ENCODE measurements at regions not wholly inside any gene's neighbourhood (a gene's known extent, or its start where the extent isn't known, plus 50 kb on each side); places are given as distances from the start of the nearest gene placed in this dataset.

- TF ChIP-seq POLR2AphosphoS5 (IDR thresholded peaks at IDR 0.05; ENCODE audit: low read depth, low read length) (no peak), TCF7L2 (IDR thresholded peaks at IDR 0.05; ENCODE audit: low read depth, low read length) (no peak), SIN3A (IDR thresholded peaks at IDR 0.05; ENCODE audit: borderline replicate concordance, insufficient read depth, low read depth, low read length) (no peak)
- TF ChIP-seq, protein P1, sequence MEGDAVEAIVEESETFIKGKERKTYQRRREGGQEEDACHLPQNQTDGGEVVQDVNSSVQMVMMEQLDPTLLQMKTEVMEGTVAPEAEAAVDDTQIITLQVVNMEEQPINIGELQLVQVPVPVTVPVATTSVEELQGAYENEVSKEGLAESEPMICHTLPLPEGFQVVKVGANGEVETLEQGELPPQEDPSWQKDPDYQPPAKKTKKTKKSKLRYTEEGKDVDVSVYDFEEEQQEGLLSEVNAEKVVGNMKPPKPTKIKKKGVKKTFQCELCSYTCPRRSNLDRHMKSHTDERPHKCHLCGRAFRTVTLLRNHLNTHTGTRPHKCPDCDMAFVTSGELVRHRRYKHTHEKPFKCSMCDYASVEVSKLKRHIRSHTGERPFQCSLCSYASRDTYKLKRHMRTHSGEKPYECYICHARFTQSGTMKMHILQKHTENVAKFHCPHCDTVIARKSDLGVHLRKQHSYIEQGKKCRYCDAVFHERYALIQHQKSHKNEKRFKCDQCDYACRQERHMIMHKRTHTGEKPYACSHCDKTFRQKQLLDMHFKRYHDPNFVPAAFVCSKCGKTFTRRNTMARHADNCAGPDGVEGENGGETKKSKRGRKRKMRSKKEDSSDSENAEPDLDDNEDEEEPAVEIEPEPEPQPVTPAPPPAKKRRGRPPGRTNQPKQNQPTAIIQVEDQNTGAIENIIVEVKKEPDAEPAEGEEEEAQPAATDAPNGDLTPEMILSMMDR (IDR thresholded peaks at IDR 0.05): no peak
- TF ChIP-seq, protein P2, sequence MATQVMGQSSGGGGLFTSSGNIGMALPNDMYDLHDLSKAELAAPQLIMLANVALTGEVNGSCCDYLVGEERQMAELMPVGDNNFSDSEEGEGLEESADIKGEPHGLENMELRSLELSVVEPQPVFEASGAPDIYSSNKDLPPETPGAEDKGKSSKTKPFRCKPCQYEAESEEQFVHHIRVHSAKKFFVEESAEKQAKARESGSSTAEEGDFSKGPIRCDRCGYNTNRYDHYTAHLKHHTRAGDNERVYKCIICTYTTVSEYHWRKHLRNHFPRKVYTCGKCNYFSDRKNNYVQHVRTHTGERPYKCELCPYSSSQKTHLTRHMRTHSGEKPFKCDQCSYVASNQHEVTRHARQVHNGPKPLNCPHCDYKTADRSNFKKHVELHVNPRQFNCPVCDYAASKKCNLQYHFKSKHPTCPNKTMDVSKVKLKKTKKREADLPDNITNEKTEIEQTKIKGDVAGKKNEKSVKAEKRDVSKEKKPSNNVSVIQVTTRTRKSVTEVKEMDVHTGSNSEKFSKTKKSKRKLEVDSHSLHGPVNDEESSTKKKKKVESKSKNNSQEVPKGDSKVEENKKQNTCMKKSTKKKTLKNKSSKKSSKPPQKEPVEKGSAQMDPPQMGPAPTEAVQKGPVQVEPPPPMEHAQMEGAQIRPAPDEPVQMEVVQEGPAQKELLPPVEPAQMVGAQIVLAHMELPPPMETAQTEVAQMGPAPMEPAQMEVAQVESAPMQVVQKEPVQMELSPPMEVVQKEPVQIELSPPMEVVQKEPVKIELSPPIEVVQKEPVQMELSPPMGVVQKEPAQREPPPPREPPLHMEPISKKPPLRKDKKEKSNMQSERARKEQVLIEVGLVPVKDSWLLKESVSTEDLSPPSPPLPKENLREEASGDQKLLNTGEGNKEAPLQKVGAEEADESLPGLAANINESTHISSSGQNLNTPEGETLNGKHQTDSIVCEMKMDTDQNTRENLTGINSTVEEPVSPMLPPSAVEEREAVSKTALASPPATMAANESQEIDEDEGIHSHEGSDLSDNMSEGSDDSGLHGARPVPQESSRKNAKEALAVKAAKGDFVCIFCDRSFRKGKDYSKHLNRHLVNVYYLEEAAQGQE (IDR thresholded peaks at IDR 0.05; ENCODE audit: insufficient read depth in 1 of 2, low read depth in 2 of 2, low read length in 1 of 2): no peak
These were observed 359.4 kb downstream of the ZIC4 start for GRCh38 chr3:147046916-147047315.
